ENCODE measurements at regions not wholly inside any gene's neighbourhood (a gene's known extent, or its start where the extent isn't known, plus 50 kb on each side); places are given as distances from the start of the nearest gene placed in this dataset.

DNA sequence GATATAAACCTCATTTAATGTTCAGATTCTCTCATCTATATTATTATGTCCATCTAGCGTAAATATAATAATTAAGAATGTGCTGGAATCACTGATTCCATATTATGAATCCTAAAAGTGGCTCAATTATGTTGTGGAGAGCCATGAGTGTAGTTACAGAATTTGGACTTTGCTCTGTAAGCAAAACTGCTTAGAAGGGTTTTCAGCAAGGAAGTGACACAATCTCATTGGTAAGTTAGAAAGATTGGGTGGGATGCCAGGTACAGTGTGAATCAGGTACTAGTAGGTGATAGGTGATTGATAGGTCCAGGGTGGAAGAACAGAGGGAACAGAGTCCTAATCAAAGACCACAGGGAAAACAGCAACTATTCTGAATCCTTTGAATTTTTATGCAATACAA, 74.9 kb upstream of the ABLIM1 start:
- TF ChIP-seq, protein P1, sequence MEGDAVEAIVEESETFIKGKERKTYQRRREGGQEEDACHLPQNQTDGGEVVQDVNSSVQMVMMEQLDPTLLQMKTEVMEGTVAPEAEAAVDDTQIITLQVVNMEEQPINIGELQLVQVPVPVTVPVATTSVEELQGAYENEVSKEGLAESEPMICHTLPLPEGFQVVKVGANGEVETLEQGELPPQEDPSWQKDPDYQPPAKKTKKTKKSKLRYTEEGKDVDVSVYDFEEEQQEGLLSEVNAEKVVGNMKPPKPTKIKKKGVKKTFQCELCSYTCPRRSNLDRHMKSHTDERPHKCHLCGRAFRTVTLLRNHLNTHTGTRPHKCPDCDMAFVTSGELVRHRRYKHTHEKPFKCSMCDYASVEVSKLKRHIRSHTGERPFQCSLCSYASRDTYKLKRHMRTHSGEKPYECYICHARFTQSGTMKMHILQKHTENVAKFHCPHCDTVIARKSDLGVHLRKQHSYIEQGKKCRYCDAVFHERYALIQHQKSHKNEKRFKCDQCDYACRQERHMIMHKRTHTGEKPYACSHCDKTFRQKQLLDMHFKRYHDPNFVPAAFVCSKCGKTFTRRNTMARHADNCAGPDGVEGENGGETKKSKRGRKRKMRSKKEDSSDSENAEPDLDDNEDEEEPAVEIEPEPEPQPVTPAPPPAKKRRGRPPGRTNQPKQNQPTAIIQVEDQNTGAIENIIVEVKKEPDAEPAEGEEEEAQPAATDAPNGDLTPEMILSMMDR (IDR thresholded peaks at IDR 0.05): no peak
- TF ChIP-seq EZH2 (IDR thresholded peaks at IDR 0.05; ENCODE audit: borderline replicate concordance, insufficient read depth, low read depth, low read length, poor library complexity, severe bottlenecking): no peak
